Uterus (tissue), 2 donors: ENCODE measurements at regions not wholly inside any gene's neighbourhood (a gene's known extent, or its start where the extent isn't known, plus 50 kb on each side); places are given as distances from the start of the nearest gene placed in this dataset.

Experiments used
- POLR2A ChIP-seq, 2 donors: fragments of 450-650 bp; IDR thresholded peaks; one replicate each; pipeline ENCODE4 v1.6.1; 2016; ENCODE audit warnings: antibody characterized with exemption in 2 of 2, mild to moderate bottlenecking in 1 of 2, moderate library complexity in 1 of 2
- TF ChIP-seq, protein P1 (sequence below), 4 experiments: fragments of 200-600 bp in 2 of 4; fragments of 450-650 bp in 2 of 4; sonication (generic) in 2 of 4; IDR thresholded peaks; one replicate each; pipeline ENCODE4 v1.5.1; 2016 to 2019; ENCODE audit warnings: antibody characterized with exemption in 4 of 4, mild to moderate bottlenecking in 2 of 4, moderate library complexity in 1 of 4

- TF ChIP-seq, protein P1, sequence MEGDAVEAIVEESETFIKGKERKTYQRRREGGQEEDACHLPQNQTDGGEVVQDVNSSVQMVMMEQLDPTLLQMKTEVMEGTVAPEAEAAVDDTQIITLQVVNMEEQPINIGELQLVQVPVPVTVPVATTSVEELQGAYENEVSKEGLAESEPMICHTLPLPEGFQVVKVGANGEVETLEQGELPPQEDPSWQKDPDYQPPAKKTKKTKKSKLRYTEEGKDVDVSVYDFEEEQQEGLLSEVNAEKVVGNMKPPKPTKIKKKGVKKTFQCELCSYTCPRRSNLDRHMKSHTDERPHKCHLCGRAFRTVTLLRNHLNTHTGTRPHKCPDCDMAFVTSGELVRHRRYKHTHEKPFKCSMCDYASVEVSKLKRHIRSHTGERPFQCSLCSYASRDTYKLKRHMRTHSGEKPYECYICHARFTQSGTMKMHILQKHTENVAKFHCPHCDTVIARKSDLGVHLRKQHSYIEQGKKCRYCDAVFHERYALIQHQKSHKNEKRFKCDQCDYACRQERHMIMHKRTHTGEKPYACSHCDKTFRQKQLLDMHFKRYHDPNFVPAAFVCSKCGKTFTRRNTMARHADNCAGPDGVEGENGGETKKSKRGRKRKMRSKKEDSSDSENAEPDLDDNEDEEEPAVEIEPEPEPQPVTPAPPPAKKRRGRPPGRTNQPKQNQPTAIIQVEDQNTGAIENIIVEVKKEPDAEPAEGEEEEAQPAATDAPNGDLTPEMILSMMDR (IDR thresholded peaks at IDR 0.05), result no peak
- no peak for TF ChIP-seq POLR2A (IDR thresholded peaks at IDR 0.05)
Measured at GRCh38 chr17:12415031-12415430, 250.7 kb upstream of the MYOCD start.
